ENCODE measurements at regions not wholly inside any gene's neighbourhood (a gene's known extent, or its start where the extent isn't known, plus 50 kb on each side); places are given as distances from the start of the nearest gene placed in this dataset.

DNA sequence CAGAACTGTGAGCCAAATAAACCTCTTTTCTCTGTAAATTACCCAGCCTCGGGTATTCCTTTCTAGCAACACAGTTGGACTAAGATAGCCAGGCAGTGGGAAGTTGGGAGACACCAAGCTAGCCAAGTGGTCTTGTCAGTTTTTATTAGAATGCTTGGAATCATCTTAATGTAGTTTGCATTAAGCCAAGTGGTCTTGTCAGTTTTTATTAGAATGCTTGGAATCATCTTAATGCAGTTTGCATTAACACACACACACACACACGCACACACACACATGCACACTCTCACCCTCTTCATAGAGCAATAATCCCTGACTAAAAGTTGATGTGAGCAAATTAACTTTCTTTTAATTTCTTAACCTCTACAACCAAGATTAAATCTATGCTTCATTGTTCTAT, 151.5 kb downstream of the VAPA start:
- Histone ChIP-seq H3K9me3 (ENCODE audit: low read depth) (no peaks in the 10 kb centered on the region), H3K27ac (no peak overlapping the region), H3K4me2 (no peak overlapping the region), H4K20me1 (ENCODE audit: insufficient read depth, poor library complexity, severe bottlenecking) (no peaks in the 10 kb centered on the region), H3K4me1 (ENCODE audit: insufficient read depth) (peaks cover 21% of the 10 kb centered on the region), H3K27me3 (no peaks in the 10 kb centered on the region), H2AFZ (no peak overlapping the region), H3K9me2 (replicated peaks; ENCODE audit: insufficient read depth) (no peaks in the 10 kb centered on the region), H3K36me3 (replicated peaks; ENCODE audit: insufficient read depth, low read depth) (no peaks in the 10 kb centered on the region), H3K4me3 (no peak overlapping the region), H3K79me2 (no peaks in the 10 kb centered on the region)
- TF ChIP-seq, protein P1, sequence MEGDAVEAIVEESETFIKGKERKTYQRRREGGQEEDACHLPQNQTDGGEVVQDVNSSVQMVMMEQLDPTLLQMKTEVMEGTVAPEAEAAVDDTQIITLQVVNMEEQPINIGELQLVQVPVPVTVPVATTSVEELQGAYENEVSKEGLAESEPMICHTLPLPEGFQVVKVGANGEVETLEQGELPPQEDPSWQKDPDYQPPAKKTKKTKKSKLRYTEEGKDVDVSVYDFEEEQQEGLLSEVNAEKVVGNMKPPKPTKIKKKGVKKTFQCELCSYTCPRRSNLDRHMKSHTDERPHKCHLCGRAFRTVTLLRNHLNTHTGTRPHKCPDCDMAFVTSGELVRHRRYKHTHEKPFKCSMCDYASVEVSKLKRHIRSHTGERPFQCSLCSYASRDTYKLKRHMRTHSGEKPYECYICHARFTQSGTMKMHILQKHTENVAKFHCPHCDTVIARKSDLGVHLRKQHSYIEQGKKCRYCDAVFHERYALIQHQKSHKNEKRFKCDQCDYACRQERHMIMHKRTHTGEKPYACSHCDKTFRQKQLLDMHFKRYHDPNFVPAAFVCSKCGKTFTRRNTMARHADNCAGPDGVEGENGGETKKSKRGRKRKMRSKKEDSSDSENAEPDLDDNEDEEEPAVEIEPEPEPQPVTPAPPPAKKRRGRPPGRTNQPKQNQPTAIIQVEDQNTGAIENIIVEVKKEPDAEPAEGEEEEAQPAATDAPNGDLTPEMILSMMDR (IDR thresholded peaks at IDR 0.05; ENCODE audit: poor library complexity), result no peak
- TF ChIP-seq EZH2phosphoT487 (IDR thresholded peaks at IDR 0.05; ENCODE audit: low read depth, severe bottlenecking, unreplicated experiment), result no peak
- TF ChIP-seq EZH2 (IDR thresholded peaks at IDR 0.05; ENCODE audit: borderline replicate concordance), result no peak
- DNase-seq (ENCODE audit: low spot score), result no peak
- WGBS (ENCODE audit: low lambda C conversion rate, missing lambda C conversion rate), result 79% methylated on average over 2 of the region's 2 CpGs

DNA sequence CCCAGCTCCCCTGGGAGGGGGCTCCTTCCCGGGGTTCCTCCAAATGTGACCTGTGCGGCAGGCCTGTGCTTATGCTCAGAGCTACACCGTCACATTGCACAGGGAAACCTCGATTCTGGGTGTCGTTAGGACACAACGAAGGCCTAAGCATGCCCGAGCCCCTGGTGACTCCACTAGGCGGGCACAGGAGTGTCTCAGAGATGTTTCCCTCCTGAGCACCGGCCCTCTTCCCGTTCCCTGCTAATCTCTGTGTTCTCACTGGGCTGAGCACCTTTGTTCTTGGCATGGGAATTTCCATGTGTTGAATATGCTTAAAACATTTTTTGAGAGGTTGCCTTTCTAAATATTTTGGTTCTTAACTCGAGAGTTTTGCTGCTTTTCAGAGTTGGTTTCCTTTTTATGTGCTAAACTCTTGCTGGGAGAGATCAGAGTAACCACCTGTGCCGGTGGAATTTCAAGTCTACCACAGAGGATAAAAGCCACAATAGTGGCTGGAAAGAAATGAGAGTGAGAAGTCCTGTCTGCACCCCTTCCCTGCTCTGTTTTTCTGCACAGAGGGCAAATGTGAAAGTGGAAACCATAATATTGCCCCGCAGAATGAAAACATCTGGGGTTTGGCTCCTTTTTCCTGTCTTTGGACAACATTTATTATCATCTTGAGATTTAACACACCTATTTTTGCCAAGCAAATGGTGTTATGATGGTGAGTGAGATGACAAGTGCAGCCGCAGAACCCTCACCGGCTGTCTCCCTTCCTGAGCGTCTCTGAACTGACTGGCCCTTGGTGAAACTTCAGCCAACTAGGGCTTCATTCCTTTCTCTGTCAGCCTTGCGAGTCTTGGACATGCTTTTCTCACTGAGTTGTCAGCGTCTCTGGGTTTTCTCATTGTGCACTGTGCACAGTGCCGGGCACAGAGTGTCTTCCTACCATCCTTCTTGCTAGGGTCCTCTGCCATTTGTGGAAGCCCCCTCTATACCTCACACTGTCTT, 154.1 kb downstream of the VAPA start:
- no peak for DNase-seq (ENCODE audit: low spot score)
- Histone ChIP-seq H3K9me2 (replicated peaks; ENCODE audit: insufficient read depth) (no peaks in the 10 kb centered on the region), H3K79me2 (no peaks in the 10 kb centered on the region), H3K27me3 (no peaks in the 10 kb centered on the region), H4K20me1 (ENCODE audit: insufficient read depth, poor library complexity, severe bottlenecking) (no peaks in the 10 kb centered on the region), H2AFZ (no peak overlapping the region), H3K36me3 (replicated peaks; ENCODE audit: insufficient read depth, low read depth) (no peaks in the 10 kb centered on the region), H3K27ac (no peak overlapping the region), H3K4me3 (no peak overlapping the region), H3K4me2 (no peak overlapping the region), H3K9me3 (ENCODE audit: low read depth) (no peaks in the 10 kb centered on the region), H3K4me1 (ENCODE audit: insufficient read depth) (no peaks in the 10 kb centered on the region)
- 80% methylated on average over 19 of the region's 19 CpGs for WGBS (ENCODE audit: low lambda C conversion rate, missing lambda C conversion rate)
- TF ChIP-seq, protein P1 (IDR thresholded peaks at IDR 0.05; ENCODE audit: poor library complexity), result no peak
- no peak for TF ChIP-seq EZH2 (IDR thresholded peaks at IDR 0.05; ENCODE audit: borderline replicate concordance)
- no peak for TF ChIP-seq EZH2phosphoT487 (IDR thresholded peaks at IDR 0.05; ENCODE audit: low read depth, severe bottlenecking, unreplicated experiment)

DNA sequence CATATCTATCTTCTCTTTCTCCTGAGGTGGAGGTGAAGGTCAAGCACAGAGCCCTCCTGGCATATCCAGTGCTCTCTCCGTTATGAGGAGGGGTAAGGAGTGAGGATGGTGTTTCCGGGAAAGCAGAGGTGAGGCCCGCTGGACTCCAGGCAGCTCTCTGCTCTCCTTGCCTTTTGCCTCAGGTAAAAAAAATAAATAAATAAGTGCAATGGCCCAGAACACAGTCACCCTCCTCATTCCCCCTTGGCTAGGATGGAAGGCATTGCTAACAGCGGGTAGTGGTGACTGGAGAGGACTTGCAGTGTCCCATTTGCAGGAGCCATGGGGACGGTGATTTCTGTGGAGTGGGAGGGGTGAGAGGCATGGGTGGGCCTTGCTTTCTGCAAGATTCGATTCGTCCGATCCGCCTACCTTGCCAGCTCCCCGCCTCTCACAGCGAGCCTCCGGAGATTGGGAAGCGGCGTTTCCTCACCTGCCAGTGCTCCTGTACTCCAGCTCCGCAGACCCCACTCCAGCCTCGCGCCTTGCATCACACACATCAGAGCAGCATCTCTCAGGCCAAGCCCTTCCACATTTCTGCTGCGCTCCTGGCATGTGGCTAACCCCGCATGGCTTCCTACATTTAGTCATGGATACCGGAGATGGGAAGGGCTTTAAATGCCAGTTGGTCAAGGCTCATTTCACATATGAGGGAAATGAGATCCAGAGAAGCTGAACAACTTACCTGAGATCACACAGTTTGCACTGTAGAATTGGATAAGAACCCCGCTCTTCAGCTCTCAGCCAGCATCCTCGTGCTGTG, 155.2 kb downstream of the VAPA start:
- Histone ChIP-seq H3K79me2 (no peaks in the 10 kb centered on the region), H3K9me3 (ENCODE audit: low read depth) (no peaks in the 10 kb centered on the region), H3K27me3 (no peaks in the 10 kb centered on the region), H3K4me1 (ENCODE audit: insufficient read depth) (no peaks in the 10 kb centered on the region), H3K36me3 (replicated peaks; ENCODE audit: insufficient read depth, low read depth) (no peaks in the 10 kb centered on the region), H3K27ac (no peak overlapping the region), H3K4me2 (no peak overlapping the region), H3K9me2 (replicated peaks; ENCODE audit: insufficient read depth) (no peaks in the 10 kb centered on the region), H4K20me1 (ENCODE audit: insufficient read depth, poor library complexity, severe bottlenecking) (no peaks in the 10 kb centered on the region), H3K4me3 (no peak overlapping the region), H2AFZ (no peak overlapping the region)
- DNase-seq (ENCODE audit: low spot score), result no peak
- 96% methylated on average over 22 of the region's 22 CpGs for WGBS (ENCODE audit: low lambda C conversion rate, missing lambda C conversion rate)
- TF ChIP-seq EZH2 (IDR thresholded peaks at IDR 0.05; ENCODE audit: borderline replicate concordance), result no peak
- TF ChIP-seq, protein P1 (IDR thresholded peaks at IDR 0.05; ENCODE audit: poor library complexity), result no peak
- no peak for TF ChIP-seq EZH2phosphoT487 (IDR thresholded peaks at IDR 0.05; ENCODE audit: low read depth, severe bottlenecking, unreplicated experiment)

Measured in hepatocyte (in vitro differentiated cells).